ENCODE measurements at regions not wholly inside any gene's neighbourhood (a gene's known extent, or its start where the extent isn't known, plus 50 kb on each side); places are given as distances from the start of the nearest gene placed in this dataset.

GRCh38 chr15:87387766-87388165, 868.8 kb downstream of the NTRK3 start:
- no peaks in the 10 kb centered on the region for H3K9me3 ChIP-seq (ENCODE audit: low read depth, low read length)
- no peaks in the 10 kb centered on the region for H3K36me3 ChIP-seq (ENCODE audit: insufficient read depth, low read length)
- no peak overlapping the region for H3K27ac ChIP-seq
- TF ChIP-seq EZH2 (IDR thresholded peaks at IDR 0.05) (no peak), POLR2AphosphoS5 (IDR thresholded peaks at IDR 0.05; ENCODE audit: borderline replicate concordance, low read depth, low read length) (no peak), FOXP2 (optimal IDR thresholded peaks at IDR 0.05; ENCODE audit: control extremely low read depth, extremely low read length, insufficient read depth) (no peak)
- H3K9ac ChIP-seq (ENCODE audit: insufficient read length) = no peak overlapping the region
- no peak overlapping the region for H3K4me3 ChIP-seq
- no peak for DNase-seq (ENCODE audit: low read depth, low spot score)

GRCh38 chr15:87374339-87374738, 882.2 kb downstream of the NTRK3 start:
- DNase-seq (ENCODE audit: low read depth, low spot score) = no peak
- no peaks in the 10 kb centered on the region for H3K9me3 ChIP-seq (ENCODE audit: low read depth, low read length)
- H3K9ac ChIP-seq (ENCODE audit: insufficient read length) = no peak overlapping the region
- no peak for TF ChIP-seq POLR2AphosphoS5 (IDR thresholded peaks at IDR 0.05; ENCODE audit: borderline replicate concordance, low read depth, low read length)
- H3K27ac ChIP-seq = no peak overlapping the region
- no peaks in the 10 kb centered on the region for H3K36me3 ChIP-seq (ENCODE audit: insufficient read depth, low read length)
- H3K4me3 ChIP-seq = no peak overlapping the region

- DNase-seq (ENCODE audit: low read depth, low spot score) = no peak
- no peak overlapping the region for H3K9ac ChIP-seq (ENCODE audit: insufficient read length)
- no peak overlapping the region for H3K4me3 ChIP-seq
- H3K36me3 ChIP-seq (ENCODE audit: insufficient read depth, low read length) = no peaks in the 10 kb centered on the region
- TF ChIP-seq FOXP2 (optimal IDR thresholded peaks at IDR 0.05; ENCODE audit: control extremely low read depth, extremely low read length, insufficient read depth) (no peak), EZH2 (IDR thresholded peaks at IDR 0.05) (no peak), POLR2AphosphoS5 (IDR thresholded peaks at IDR 0.05; ENCODE audit: borderline replicate concordance, low read depth, low read length) (no peak)
- no peak overlapping the region for H3K27ac ChIP-seq
- no peaks in the 10 kb centered on the region for H3K9me3 ChIP-seq (ENCODE audit: low read depth, low read length)
These were observed 887.3 kb downstream of the NTRK3 start for GRCh38 chr15:87369269-87369668.

- no peak for DNase-seq (ENCODE audit: low read depth, low spot score)
- TF ChIP-seq POLR2AphosphoS5 (IDR thresholded peaks at IDR 0.05; ENCODE audit: borderline replicate concordance, low read depth, low read length) (no peak), FOXP2 (optimal IDR thresholded peaks at IDR 0.05; ENCODE audit: control extremely low read depth, extremely low read length, insufficient read depth) (no peak), EZH2 (IDR thresholded peaks at IDR 0.05) (no peak)
- Histone ChIP-seq H3K9ac (ENCODE audit: insufficient read length) (no peak overlapping the region), H3K9me3 (ENCODE audit: low read depth, low read length) (no peaks in the 10 kb centered on the region), H3K36me3 (ENCODE audit: insufficient read depth, low read length) (no peaks in the 10 kb centered on the region), H3K27ac (no peak overlapping the region), H3K4me3 (no peak overlapping the region)
These were observed 888.0 kb downstream of the NTRK3 start for GRCh38 chr15:87368511-87368910.

GRCh38 chr15:87365186-87365585, 891.4 kb downstream of the NTRK3 start:
- TF ChIP-seq FOXP2 (optimal IDR thresholded peaks at IDR 0.05; ENCODE audit: control extremely low read depth, extremely low read length, insufficient read depth) (no peak), EZH2 (IDR thresholded peaks at IDR 0.05) (no peak), POLR2AphosphoS5 (IDR thresholded peaks at IDR 0.05; ENCODE audit: borderline replicate concordance, low read depth, low read length) (no peak)
- Histone ChIP-seq H3K36me3 (ENCODE audit: insufficient read depth, low read length) (no peaks in the 10 kb centered on the region), H3K4me3 (no peak overlapping the region), H3K27ac (no peak overlapping the region), H3K9me3 (ENCODE audit: low read depth, low read length) (no peaks in the 10 kb centered on the region), H3K9ac (ENCODE audit: insufficient read length) (no peak overlapping the region)
- DNase-seq (ENCODE audit: low read depth, low spot score) = no peak

GRCh38 chr15:87362531-87362930, 894.0 kb downstream of the NTRK3 start:
- Histone ChIP-seq H3K4me3 (no peak overlapping the region), H3K36me3 (ENCODE audit: insufficient read depth, low read length) (no peaks in the 10 kb centered on the region), H3K9me3 (ENCODE audit: low read depth, low read length) (no peaks in the 10 kb centered on the region), H3K27ac (no peak overlapping the region), H3K9ac (ENCODE audit: insufficient read length) (no peak overlapping the region)
- no peak for TF ChIP-seq POLR2AphosphoS5 (IDR thresholded peaks at IDR 0.05; ENCODE audit: borderline replicate concordance, low read depth, low read length)
- no peak for TF ChIP-seq FOXP2 (optimal IDR thresholded peaks at IDR 0.05; ENCODE audit: control extremely low read depth, extremely low read length, insufficient read depth)
- TF ChIP-seq EZH2 (IDR thresholded peaks at IDR 0.05) = no peak
- DNase-seq (ENCODE audit: low read depth, low spot score) = no peak

GRCh38 chr15:87357637-87358313, 898.8 kb downstream of the NTRK3 start:
- TF ChIP-seq POLR2AphosphoS5 (IDR thresholded peaks at IDR 0.05; ENCODE audit: borderline replicate concordance, low read depth, low read length) (no peak), EZH2 (IDR thresholded peaks at IDR 0.05) (no peak), FOXP2 (optimal IDR thresholded peaks at IDR 0.05; ENCODE audit: control extremely low read depth, extremely low read length, insufficient read depth) (no peak)
- Histone ChIP-seq H3K4me3 (no peak overlapping the region), H3K9ac (ENCODE audit: insufficient read length) (no peak overlapping the region), H3K27ac (no peak overlapping the region), H3K9me3 (ENCODE audit: low read depth, low read length) (no peaks in the 10 kb centered on the region), H3K36me3 (ENCODE audit: insufficient read depth, low read length) (no peaks in the 10 kb centered on the region)
- DNase-seq (ENCODE audit: low read depth, low spot score) = no peak

GRCh38 chr15:87355946-87356345, 900.6 kb downstream of the NTRK3 start:
- no peak for DNase-seq (ENCODE audit: low read depth, low spot score)
- Histone ChIP-seq H3K36me3 (ENCODE audit: insufficient read depth, low read length) (no peaks in the 10 kb centered on the region), H3K9ac (ENCODE audit: insufficient read length) (no peak overlapping the region), H3K4me3 (no peak overlapping the region), H3K9me3 (ENCODE audit: low read depth, low read length) (no peaks in the 10 kb centered on the region), H3K27ac (no peak overlapping the region)
- TF ChIP-seq EZH2 (IDR thresholded peaks at IDR 0.05) (no peak), POLR2AphosphoS5 (IDR thresholded peaks at IDR 0.05; ENCODE audit: borderline replicate concordance, low read depth, low read length) (no peak), FOXP2 (optimal IDR thresholded peaks at IDR 0.05; ENCODE audit: control extremely low read depth, extremely low read length, insufficient read depth) (no peak)
